ENCODE measurements at regions not wholly inside any gene's neighbourhood (a gene's known extent, or its start where the extent isn't known, plus 50 kb on each side); places are given as distances from the start of the nearest gene placed in this dataset.

- DNase-seq (ENCODE audit: low read depth in 2 of 2) = no peak
Observed at GRCh38 chr4:167290678-167291077, 56.4 kb upstream of the SPOCK3 start.

DNA sequence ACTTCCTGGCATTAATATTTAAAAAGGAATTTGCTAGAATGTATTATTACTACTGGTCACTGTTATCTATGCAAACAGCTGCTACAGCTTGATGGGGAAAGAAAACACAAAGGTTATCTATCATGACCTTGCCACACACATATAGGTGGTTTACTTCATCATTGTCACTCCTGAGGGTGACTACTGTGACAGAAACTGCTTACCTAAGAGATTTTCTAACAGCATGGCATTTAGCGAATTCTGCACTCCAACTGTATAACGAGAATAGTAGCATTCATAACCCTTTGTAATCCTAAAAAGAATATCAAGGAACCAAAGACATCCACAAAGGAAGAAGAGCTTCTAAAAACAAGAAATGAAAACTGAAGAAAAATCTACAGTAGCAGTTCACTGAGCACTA lies 74.6 kb upstream of the SPOCK3 start:
- no peak for DNase-seq (ENCODE audit: low read depth in 2 of 2)

DNA sequence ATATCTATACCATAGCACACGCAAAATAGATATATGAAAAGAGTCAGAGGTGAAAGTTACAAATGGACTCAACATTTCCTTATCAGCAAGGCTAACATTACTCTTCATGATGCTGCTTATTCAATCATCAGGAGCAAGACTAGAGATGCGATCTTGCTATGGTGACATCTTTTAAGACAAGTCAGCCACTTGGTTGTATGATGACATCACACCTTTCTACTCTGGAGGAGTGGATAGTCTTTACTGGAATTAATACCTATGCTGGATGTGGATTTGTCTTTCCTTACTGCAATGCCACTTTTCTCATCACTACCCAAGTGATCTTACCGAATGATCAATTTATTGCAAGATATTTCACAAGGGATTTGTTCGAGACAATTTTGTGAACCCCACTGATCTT lies 87.0 kb upstream of the SPOCK3 start:
- no peak for DNase-seq (ENCODE audit: low read depth in 2 of 2)

GRCh38 chr4:167339781-167340180 lies 105.5 kb upstream of the SPOCK3 start:
- DNase-seq (ENCODE audit: low read depth in 2 of 2) = no peak

- DNase-seq (ENCODE audit: low read depth in 2 of 2) = no peak
Observed at GRCh38 chr4:167359711-167360110, 125.4 kb upstream of the SPOCK3 start.

- no peak for DNase-seq (ENCODE audit: low read depth in 2 of 2)
Observed at GRCh38 chr4:167379076-167379835, 145.0 kb upstream of the SPOCK3 start.

DNA sequence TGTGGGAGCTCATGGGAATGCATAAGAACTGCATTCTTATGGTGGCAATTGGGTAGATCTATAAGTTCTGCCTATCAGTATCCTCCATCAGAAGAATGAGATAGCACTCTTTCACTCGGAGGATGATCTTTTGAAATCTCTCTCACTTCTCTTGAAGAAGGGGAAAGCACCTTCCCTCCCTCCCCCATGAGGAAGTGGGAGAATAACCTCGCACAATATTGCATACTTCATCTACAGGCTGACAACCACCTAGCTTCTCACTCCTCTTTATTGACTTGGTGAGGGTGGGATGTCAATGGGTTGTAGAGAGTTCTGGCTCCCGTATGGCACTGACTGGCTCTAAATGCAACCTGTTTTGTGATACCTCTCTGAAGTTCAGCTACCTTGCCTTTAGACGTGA lies 146.7 kb upstream of the SPOCK3 start:
- no peak for DNase-seq (ENCODE audit: low read depth in 2 of 2)

DNA sequence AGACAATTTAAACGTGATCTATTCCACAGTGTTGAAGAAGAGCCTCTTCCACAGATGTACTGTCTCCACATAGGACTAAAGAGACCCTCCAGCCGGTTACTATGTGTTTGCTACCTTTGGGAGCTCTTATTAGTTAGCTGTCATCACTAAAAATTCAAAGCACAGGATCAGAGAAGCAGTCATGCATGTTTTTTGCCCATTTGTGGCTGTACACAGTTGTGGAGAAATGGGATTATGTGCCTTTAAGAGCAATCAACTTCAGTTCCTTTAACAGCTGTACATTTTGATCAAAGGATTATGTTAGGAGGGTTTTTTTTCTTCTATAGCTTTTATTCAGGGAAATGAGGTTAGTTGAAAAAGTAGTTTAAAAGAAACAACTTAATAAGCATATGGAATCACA lies 149.0 kb upstream of the SPOCK3 start:
- no peak for DNase-seq (ENCODE audit: low read depth in 2 of 2)

DNA sequence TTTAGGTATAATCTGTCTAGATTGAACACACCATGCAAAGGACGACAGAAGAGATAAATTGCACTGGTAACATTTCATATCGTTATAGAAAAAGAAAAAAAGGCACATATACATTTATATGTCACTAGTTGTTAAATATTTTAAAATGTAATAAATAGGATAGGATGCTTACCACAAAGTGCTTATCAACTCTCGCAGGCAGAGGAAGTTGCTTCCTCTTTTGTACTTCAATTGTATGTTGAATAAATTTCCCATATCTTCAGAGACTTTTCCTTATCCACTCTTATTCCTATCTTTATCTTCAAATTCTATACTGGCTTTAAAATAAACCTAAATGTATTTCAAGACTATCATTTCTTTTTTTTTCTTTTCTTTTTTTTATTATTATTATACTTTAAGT lies 163.3 kb upstream of the SPOCK3 start:
- no peak for DNase-seq (ENCODE audit: low read depth in 2 of 2)

DNA sequence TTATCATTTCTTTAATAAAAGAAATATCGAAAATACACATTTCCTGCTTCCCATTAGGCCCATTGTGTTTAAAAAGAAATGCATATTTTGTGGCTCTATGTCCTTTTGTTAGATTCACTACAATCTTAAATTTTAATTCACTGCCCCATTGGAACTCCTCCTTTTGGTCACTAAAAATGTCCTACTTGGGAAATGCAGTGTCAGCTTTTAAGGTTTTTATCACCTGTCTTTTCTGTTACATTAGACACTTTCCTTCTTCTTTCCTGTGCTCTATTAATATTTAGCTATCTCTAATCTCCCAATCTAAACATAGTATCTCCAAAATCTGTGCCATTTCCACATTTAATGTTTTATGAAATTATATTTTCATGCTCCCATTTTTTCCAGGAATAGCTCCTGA lies 164.9 kb upstream of the SPOCK3 start:
- no peak for DNase-seq (ENCODE audit: low read depth in 2 of 2)

DNA sequence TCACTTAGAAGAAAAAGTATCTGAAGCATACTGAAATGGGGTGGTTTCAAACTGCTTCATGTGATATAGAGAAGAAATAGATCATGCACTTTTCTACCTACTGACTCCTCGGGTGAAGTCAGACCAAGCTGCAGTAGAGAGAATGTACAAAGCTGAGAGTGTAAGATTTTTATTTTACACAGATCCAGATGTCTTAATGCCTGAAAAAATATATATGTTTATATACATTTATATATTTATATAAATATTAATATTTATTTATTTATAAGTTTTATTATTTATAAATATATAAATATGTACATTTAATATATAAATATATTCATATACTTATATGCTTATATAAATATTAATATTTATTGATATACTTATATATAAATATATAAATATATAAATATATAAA lies 171.9 kb upstream of the SPOCK3 start:
- no peak for DNase-seq (ENCODE audit: low read depth in 2 of 2)

- no peak for DNase-seq (ENCODE audit: low read depth in 2 of 2)
Observed at GRCh38 chr4:167415461-167415860, 181.2 kb upstream of the SPOCK3 start.

GRCh38 chr4:167419468-167420140 lies 185.3 kb upstream of the SPOCK3 start:
- DNase-seq (ENCODE audit: low read depth in 2 of 2) = no peak

DNA sequence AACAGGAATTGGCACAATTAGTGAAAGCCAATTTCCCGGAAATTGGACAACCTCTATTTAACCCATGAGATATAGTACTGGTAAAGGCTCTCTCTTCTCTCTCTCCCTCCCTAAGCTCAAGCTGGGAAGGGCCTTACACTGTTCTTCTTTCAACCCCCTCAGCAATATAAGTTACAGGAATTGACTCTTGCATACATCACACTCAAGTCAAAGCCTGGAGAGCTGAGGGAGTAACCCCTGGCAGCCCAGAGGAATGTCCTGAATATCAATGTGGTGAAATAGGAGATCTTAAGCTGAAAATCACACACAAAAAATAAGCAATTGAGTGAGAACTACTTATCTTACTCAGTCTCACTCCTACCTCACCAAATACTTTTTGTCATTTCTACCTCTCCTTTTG lies 186.9 kb upstream of the SPOCK3 start:
- no peak for DNase-seq (ENCODE audit: low read depth in 2 of 2)

DNA sequence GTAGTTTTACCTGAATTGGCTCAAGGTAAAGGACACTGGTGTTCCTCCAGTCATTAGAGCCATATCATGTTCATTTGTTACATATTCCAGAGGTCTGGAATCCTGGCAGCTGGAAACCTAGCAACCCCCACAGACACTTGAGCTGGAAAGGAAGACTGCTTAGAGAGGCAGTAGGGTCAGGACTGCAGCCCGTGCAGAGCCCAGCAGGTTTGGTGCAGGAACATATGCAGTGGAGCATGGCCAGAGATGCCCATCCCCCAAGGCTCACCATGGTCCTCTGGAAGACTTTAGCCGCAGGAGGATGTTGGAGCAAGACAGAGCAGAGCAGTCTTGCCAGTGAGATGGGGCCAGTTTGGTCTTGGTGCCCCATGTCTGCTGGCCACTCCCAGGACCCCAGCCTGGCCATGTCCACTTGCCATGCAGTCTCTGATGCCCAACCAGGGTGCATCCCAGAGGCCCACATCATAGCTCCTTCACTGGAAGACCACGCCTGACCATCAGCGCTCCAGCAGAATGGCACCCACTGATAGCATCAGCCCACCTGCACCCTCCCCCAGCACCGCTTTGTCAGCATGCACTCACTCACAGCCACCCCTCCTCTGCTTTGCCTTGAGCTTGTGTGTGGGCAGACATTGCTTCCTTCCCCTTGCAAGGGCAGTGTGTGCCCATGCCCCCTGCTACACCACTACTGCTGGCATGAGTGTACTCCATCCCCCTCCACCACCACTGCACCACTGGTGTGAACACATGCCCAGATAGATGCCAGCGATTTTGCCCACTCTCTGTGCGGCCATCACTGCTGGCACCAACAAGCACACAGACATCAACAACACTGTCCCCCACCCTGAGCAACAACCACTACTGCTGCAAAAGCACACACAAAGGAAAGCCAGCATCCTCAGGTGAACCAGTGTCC lies 190.3 kb upstream of the SPOCK3 start:
- no peak for DNase-seq (ENCODE audit: low read depth in 2 of 2)

DNA sequence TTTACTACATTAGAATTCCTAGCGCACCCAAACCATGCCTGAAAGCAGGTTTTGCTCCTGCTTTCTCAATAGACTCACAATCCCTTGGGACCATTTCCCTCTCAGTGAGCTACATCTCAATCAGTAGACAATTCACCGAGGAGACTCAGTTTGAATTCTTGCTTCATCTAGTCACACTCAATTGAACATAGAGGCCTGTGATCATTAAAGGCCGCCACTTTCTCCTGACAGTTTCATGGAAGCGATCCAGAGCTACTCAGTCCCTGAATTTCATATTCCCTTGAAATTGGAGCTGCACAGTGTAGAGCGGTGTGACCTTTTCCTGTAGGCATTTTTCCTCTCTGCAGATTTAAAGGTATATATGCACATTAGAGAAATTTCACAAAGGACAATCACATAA lies 193.9 kb upstream of the SPOCK3 start:
- no peak for DNase-seq (ENCODE audit: low read depth in 2 of 2)

DNA sequence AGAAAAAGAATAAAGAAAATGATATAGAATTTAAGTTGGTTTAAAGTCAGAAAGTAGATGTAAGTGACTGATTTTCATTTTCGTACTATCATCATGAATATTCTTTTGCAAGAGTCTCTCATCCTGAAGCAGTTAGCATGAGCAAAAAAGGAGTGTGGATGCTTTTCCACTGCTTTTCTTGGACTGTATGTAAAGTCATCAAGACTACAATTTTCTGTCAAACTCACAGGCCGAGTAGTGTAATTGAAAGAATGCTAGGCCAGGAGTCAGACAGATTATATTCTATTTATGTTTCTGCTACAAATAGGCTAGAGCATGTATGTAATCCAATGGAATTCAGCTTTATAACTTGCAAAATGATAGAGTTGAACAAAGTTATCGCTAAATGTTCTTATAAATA lies 197.1 kb upstream of the SPOCK3 start:
- DNase-seq (ENCODE audit: low read depth in 2 of 2) = no peak

GRCh38 chr4:167435786-167436185 lies 201.5 kb upstream of the SPOCK3 start:
- no peak for DNase-seq (ENCODE audit: low read depth in 2 of 2)

GRCh38 chr4:167443841-167444240 lies 209.5 kb upstream of the SPOCK3 start:
- no peak for DNase-seq (ENCODE audit: low read depth in 2 of 2)

DNA sequence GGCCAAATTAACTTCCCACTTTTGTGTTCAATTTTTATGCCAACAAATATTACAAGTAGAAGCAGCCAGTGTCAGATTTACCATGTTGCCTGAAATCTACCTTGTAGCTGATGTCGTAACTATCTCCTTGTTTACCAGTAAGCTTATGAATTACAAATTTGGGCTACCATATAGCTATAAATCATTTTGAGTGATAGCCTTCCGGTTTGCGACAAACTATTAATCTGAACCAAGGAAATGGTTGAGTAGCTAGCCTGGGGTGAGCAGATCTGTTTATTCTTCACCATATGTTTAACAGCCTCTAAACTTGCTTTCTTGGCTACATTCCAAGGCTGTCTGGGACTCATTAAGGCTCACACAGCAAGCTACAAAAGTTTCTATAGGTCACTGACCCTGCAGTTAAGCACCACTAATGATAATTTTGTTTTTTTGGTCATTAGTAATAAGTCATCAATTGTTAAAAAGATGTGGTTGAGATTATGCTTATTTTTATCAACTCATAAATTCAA lies 218.7 kb upstream of the SPOCK3 start:
- DNase-seq (ENCODE audit: low read depth in 2 of 2) = no peak

DNA sequence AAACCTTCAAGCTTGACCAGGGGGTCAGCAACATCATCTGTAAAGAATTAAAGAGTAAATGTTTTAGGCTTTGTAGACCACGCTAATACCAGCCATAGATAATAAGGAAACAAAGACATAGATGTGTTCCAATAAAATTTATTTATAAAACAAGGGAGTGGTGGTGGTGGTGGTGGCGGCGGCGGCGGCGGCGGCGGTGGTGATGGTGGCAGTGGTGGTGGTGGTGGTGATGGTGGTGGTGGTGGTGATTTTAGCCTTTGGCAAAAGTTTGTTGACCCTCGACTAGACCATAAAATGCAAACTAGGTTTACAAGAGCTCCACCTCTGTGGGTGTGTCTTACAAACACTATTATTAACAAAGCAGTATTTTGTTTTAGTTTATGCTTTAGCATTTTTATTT lies 222.3 kb upstream of the SPOCK3 start:
- DNase-seq (ENCODE audit: low read depth in 2 of 2) = no peak

GRCh38 chr4:167469436-167469835 lies 235.1 kb upstream of the SPOCK3 start:
- no peak for DNase-seq (ENCODE audit: low read depth in 2 of 2)
